Peyer's patch (tissue), 4 donors: ENCODE measurements at regions not wholly inside any gene's neighbourhood (a gene's known extent, or its start where the extent isn't known, plus 50 kb on each side); places are given as distances from the start of the nearest gene placed in this dataset.
"Not testable (repeated sequence)": the region's sequence is repeated elsewhere in the genome, so short reads cannot be mapped to it uniquely, and the experiment has no call there.

ENCODE experiments used
- POLR2A ChIP-seq, 2 donors: fragments of 450-650 bp; IDR thresholded peaks; one replicate each; pipeline ENCODE4 v1.5.1; 2017; ENCODE audit warnings: antibody characterized with exemption in 2 of 2, mild to moderate bottlenecking in 2 of 2, moderate library complexity in 2 of 2
- TF ChIP-seq, protein P1 (sequence below), 6 experiments: fragments of 450-650 bp in 4 of 6; fragments of 200-600 bp in 2 of 6; sonication (generic) in 1 of 6; IDR thresholded peaks; one replicate each; pipeline ENCODE4 v1.5.1; 2017 to 2019; ENCODE audit warnings: antibody characterized with exemption in 6 of 6, mild to moderate bottlenecking in 3 of 6, moderate library complexity in 1 of 6

DNA sequence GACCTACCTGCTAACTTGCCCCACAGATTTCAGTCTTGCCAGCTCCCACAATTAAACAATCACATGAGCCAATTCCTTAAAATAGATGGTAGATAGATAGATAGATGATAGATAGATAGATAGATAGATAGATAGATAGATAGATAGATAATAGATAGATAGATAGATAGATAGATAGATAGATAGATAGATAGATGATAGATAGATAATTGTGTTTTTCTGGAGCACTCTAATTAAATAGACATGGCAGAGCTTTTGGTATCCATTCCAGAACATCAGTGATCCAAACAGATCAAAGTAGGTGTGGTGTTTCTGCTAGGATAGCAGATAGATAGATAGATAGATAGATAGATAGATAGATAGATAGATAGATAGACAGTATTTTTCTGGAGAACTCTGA, 110.4 kb downstream of the PLPPR4 start:
- TF ChIP-seq, protein P1, sequence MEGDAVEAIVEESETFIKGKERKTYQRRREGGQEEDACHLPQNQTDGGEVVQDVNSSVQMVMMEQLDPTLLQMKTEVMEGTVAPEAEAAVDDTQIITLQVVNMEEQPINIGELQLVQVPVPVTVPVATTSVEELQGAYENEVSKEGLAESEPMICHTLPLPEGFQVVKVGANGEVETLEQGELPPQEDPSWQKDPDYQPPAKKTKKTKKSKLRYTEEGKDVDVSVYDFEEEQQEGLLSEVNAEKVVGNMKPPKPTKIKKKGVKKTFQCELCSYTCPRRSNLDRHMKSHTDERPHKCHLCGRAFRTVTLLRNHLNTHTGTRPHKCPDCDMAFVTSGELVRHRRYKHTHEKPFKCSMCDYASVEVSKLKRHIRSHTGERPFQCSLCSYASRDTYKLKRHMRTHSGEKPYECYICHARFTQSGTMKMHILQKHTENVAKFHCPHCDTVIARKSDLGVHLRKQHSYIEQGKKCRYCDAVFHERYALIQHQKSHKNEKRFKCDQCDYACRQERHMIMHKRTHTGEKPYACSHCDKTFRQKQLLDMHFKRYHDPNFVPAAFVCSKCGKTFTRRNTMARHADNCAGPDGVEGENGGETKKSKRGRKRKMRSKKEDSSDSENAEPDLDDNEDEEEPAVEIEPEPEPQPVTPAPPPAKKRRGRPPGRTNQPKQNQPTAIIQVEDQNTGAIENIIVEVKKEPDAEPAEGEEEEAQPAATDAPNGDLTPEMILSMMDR (IDR thresholded peaks at IDR 0.05), result not testable (repeated sequence)
- not testable (repeated sequence) for TF ChIP-seq POLR2A (IDR thresholded peaks at IDR 0.05)
